AG04449 (cell line): ENCODE measurements at regions not wholly inside any gene's neighbourhood (a gene's known extent, or its start where the extent isn't known, plus 50 kb on each side); places are given as distances from the start of the nearest gene placed in this dataset.

Source experiments
- CTCF ChIA-PET: fragments of 350-600 bp; formaldehyde crosslinking; extraction: SDS; loops from one replicate; lab custom pipeline; 2021; ENCODE audit warnings: antibody characterized with exemption; lab: Yijun Ruan, JAX
- POLR2A ChIA-PET: fragments of 400-600, 350-600 bp; formaldehyde crosslinking; extraction: SDS; loops from one replicate; lab custom pipeline; 2020; ENCODE audit warnings: antibody characterized with exemption, inconsistent platforms; lab: Yijun Ruan, JAX
- DNase-seq: peaks from one replicate; pipeline ENCODE4 v3.0.0-alpha.2; 2010; ENCODE audit warnings: low read depth, low spot score
- H3K4me3 ChIP-seq: 2 replicates; pipeline ENCODE4 v1.5.1; 2011; ENCODE audit warnings: low read depth, mild to moderate bottlenecking, control low read depth, low read length
- TF ChIP-seq, protein P1 (sequence below): IDR thresholded peaks from one replicate; pipeline ENCODE4 v1.5.1; 2011; ENCODE audit warnings: mild to moderate bottlenecking, moderate library complexity, low read length, control low read depth, inconsistent platforms; ENCODE audit not compliant: insufficient read depth; ENCODE audit errors: missing control alignments

DNA sequence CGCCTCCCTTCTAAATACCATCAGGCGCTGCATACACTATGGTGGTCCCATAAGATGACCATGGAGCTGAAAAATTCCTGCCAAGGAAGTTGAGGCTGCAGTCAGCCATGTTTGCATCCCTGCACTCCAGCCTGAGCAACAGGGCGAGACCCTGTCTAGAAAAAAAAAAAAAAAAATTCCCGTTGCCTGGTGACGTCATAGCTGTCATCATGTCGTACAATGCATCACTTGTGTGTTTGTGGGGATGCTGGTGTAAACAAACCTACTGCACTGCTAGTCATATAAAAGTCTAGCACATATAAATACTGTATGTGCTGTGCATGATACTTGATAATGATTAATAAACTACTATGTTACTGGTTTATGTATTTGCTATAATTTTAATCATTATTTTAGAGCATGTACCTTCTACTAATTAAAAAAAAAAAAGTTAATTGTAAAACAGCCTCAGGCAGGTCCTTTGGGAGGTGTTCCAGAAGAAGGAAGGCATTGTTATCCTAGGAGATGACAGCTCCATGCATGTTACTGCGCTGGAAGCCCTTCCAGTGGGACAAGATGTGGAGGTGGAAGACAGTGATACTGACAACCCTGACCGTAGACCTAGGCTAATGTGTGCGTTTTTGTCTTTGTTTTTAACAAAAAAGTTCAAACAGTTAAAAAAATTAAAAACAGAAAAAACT lies 132.6 kb downstream of the BANF2 start:
- TF ChIP-seq, protein P1, sequence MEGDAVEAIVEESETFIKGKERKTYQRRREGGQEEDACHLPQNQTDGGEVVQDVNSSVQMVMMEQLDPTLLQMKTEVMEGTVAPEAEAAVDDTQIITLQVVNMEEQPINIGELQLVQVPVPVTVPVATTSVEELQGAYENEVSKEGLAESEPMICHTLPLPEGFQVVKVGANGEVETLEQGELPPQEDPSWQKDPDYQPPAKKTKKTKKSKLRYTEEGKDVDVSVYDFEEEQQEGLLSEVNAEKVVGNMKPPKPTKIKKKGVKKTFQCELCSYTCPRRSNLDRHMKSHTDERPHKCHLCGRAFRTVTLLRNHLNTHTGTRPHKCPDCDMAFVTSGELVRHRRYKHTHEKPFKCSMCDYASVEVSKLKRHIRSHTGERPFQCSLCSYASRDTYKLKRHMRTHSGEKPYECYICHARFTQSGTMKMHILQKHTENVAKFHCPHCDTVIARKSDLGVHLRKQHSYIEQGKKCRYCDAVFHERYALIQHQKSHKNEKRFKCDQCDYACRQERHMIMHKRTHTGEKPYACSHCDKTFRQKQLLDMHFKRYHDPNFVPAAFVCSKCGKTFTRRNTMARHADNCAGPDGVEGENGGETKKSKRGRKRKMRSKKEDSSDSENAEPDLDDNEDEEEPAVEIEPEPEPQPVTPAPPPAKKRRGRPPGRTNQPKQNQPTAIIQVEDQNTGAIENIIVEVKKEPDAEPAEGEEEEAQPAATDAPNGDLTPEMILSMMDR = no peak
- H3K4me3 ChIP-seq = no peak overlapping the region
- ChIA-PET CTCF (interaction anchor here (0.9 kb wide), 1 partner anchor 177 kb away, joined by 3 read pairs; no protein-coding TSS in a partner anchor), POLR2A (interaction anchor here (0.9 to 1.3 kb wide), 3 partner anchors 11 to 150 kb away, joined by 4 to 8 read pairs (median 5); partner anchors contain the start of gene RRBP1)
- DNase-seq = no peak

DNA sequence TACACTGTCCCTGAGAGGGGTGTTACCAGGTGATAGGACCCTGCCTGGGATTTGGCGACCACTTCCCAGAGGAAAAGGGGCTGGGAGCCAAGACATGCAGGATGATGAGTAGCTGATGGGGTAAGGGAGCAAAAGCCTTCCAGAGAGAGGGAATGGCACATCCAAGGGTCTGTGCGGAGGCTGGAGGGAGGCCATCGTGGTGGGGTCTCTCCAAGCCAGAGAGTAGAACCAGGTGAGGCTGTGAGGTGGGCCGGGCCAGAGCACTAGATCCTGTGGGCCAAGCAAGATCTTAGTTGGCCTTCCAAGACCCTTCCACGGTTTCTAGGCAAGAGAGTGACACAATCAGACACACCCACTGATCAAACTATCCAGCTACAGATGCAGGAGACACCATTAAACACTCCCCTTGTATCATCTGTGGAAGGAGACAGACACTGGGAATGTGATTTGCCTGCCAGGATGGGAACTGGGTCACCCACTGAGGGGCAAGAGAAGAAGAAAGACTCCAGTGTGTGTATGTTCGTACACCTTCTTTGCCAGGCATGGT lies 128.9 kb downstream of the BANF2 start:
- CTCF ChIA-PET = no interaction called here

DNA sequence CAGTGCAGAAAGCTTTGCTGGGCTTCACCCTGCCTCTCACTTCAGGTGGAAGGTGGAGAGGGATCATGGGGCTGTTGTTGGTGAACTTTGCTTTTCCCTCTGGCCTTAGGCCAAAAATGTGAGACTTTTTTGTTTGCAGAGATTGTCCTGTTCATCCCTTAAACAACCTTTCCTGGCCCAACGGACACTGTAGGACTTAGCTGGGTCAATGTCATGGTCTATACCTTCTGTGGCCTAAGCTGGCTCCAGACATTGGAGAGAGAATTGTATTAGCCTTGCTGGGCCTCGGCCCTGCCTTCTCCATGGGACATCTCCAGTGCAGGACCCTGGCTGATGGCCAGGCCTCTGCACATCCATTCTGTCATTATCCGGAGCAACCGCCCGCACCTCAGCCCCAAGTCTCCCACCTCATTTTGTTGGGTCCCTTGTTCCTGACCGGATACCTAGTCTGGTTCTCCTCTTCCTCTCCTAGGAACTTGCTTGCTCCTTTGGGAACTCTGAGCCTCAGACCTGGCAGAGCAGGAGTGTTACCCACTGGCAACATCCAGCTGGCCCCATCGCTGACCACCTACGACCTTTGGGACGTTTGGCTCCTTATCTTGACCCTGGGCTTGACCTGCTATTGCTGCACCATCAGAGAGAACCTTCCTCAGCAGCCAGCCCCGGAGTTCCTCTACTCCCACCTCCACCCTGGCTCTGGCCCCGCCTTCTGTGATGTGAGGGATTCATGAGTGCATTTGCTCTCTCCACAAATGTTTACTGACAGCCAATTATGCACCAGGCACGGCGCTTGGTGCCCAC lies 128.2 kb downstream of the BANF2 start:
- POLR2A ChIA-PET = no interaction called here
- TF ChIP-seq, protein P1 = no peak
- H3K4me3 ChIP-seq = no peak overlapping the region
- CTCF ChIA-PET = no interaction called here
- DNase-seq = no peak

More for the DNA sequence above, 128.9 kb downstream of the BANF2 start:
- DNase-seq = no peak
- POLR2A ChIA-PET = no interaction called here
- no peak overlapping the region for H3K4me3 ChIP-seq
- TF ChIP-seq, protein P1 = no peak

GRCh38 chr20:17827079-17827478 lies 127.3 kb downstream of the BANF2 start:
- ChIA-PET POLR2A (no interaction called here), CTCF (no interaction called here)
- TF ChIP-seq, protein P1 = no peak
- DNase-seq = no peak
- H3K4me3 ChIP-seq = no peak overlapping the region

- no peak for DNase-seq
- no peak overlapping the region for H3K4me3 ChIP-seq
- TF ChIP-seq, protein P1 = no peak
- ChIA-PET POLR2A (no interaction called here), CTCF (no interaction called here)
These were observed 126.4 kb downstream of the BANF2 start for GRCh38 chr20:17825960-17826843.
